GM19099 (cell line): ENCODE measurements at regions not wholly inside any gene's neighbourhood (a gene's known extent, or its start where the extent isn't known, plus 50 kb on each side); places are given as distances from the start of the nearest gene placed in this dataset.

ENCODE experiments used
- POLR2A ChIP-seq: IDR thresholded peaks from 3 replicates; pipeline ENCODE4 v1.6.1; 2011; ENCODE audit warnings: low read depth; ENCODE audit not compliant: insufficient read length; ENCODE audit errors: extremely low read depth

GRCh38 chr12:131619106-131619642 is 91.7 kb upstream of the SFSWAP start:
- no peak for TF ChIP-seq POLR2A

DNA sequence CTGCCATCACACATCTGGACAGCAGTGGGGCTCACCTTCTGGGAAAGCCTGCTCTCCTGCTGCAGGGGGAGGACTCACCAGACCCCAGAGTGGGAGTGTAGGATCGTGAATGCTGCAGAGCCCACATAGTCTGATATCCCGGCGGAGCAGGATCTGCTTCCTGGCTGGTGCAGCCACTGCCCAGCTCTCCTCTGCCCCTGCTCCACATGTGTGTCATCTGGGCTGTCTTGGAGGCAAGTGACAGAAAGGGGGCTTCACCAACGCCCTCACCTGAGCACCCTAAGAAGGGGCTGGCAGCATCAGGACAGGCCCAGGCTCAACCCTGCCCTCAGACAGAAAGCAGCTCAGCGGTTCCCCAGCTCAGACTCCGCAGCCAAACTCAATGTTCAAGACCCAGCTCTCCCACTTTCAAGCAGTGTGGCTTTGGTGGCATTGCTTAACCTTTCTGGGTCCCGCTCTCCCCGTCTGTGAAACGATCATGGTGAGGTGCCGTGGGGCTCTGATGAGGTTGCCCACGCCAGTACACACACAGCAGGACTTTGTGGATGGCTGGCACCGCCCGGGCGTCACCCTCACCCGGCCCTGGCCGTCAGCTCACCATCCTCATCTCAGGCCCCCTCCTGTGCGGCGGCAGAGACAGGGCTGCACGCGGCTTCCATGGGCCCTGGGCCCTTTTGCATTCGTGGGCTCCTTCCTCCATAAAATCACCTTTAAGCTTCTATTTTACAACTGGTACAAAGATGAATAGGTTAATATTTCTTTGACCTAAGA is 91.0 kb upstream of the SFSWAP start:
- TF ChIP-seq POLR2A: no peak

- TF ChIP-seq POLR2A: no peak
Observed at GRCh38 chr12:131620520-131620919, 90.4 kb upstream of the SFSWAP start.

- no peak for TF ChIP-seq POLR2A
Observed at GRCh38 chr12:131620946-131621681, 89.8 kb upstream of the SFSWAP start.

DNA sequence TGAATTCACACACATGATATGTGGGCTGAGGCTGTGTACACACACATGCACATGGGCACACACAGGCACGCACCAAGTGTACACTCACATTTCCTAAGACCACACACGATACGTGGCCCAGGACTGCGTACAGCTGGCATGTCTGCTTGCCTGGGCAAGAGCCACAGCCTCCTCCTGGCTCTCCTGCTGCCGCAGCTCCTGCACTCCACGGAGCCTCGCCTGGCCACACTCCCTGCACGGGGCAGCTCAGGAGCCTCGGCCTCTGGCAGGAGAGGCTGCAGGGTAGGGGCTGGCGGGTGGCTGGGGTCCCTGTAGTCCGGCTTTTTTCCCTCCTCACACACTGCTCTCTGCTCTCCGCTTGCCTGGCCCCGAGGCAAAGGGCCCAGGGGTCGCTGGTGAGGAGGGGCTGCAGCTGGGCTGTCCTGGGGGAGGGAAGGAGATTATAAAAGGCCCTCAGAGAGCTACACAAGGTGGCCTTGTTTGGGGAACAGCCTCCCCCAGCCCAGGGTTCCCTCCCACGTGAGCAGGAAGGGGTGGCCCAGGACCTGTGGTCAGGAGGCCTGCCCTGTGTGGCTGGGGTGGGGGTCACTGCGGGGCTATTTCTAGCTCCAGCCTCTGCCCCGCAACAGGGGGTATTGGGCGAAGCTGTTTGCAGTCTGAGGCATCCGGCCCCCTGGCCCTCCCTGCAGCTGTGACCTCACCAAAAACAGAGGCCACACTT is 89.0 kb upstream of the SFSWAP start:
- no peak for TF ChIP-seq POLR2A

DNA sequence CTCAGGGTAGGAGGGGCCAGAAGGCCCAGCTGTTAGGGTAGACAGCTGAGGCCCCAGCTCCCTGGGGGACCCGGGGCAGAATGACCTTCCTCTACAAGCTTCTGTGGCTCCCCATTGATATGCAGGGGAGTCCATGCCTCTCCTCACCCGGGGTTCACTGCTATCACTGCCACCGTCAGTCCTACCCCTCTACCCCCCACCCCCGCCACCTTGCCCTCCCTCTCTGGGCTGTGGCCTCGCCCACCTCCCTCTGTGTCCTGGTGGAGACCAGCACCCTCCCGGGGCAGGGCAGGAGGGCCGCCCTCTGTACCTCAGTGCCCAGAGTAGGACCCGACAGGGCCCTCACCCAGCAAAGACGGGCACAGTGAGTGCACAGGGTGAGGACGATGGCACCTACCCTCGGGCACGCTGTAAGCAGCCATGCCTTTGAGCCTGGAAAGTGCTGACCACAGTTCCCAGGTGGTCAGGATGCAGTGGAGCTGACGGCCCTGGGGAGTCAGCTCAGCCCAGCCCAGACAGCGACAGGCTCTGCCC is 88.4 kb upstream of the SFSWAP start:
- TF ChIP-seq POLR2A: no peak

- no peak for TF ChIP-seq POLR2A
Observed at GRCh38 chr12:131628023-131628740, 82.7 kb upstream of the SFSWAP start.

GRCh38 chr12:131628766-131629448 is 82.0 kb upstream of the SFSWAP start:
- no peak for TF ChIP-seq POLR2A

DNA sequence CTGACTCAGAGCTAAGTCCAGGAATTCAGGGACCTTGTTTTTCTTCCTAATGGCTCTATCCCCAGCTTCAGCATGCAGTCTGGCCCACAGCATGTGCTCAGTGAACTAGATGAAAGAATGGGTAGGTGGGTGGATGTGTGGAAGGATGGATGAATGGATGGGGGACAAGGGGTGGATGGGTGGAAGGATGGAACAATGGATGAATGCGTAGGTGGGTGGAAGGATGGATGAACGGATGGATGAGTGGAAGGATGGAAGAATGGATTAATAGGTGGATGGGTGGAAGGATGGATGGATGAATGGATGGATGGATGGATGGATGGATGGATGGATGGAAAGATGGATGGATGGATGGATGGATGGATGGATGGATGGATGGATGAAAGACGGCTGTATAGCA is 79.7 kb upstream of the SFSWAP start:
- TF ChIP-seq POLR2A: no peak

GRCh38 chr12:131634037-131634436 is 76.9 kb upstream of the SFSWAP start:
- TF ChIP-seq POLR2A: no peak

DNA sequence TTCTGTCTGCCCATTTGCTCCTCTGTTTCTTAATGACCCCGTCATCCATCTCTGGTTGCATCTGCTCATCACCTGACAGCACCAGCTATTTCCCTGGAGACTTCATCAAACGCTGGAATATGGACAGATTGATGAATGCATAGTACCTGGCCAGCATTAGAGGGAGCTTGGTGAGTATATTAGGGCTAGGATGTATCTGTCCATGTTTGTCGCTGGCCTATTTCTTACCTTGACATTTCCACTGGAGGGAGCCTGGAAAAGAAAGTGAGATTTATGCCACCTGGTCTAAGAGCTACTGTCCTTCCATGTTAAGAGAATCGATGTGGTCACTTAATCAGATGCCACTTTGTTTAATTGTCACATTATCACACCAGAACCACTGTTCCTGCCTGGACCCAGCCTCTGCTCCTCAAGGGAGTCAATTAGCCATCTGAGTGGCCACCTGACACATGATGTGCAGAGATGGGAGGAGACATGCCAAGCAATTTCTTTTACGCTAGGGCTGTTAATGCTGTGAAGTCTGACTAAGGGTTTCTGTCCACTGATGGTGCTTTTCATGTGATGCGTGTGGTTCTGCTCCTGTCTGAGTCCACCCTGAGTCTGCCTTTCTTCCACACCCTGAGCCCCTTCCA is 75.3 kb upstream of the SFSWAP start:
- no peak for TF ChIP-seq POLR2A

DNA sequence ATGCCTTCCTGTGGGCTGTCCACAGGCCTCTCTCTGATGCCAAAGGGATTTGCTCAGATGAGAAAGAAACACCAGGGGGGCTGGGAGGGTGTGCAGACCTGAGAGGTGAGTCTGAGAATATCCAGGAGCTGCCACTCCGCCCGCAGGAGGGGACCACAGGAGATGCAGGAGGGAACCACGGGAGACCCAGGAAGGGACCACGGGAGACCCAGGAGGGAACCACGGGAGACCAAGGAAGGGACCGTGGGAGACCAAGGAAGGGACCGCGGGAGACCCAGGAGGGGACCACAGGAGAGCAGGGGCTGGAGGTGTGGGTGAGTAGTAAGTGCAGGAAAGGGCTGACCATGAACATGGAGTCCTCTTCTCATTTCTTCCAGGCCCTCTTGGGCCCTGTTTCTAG is 74.6 kb upstream of the SFSWAP start:
- TF ChIP-seq POLR2A: no peak

- TF ChIP-seq POLR2A: no peak
Observed at GRCh38 chr12:131636940-131637750, 73.7 kb upstream of the SFSWAP start.
